ENCODE measurements at regions not wholly inside any gene's neighbourhood (a gene's known extent, or its start where the extent isn't known, plus 50 kb on each side); places are given as distances from the start of the nearest gene placed in this dataset.
A peak's percentile ranks its signal among the peaks of the same experiment; 100 is the strongest.

DNA sequence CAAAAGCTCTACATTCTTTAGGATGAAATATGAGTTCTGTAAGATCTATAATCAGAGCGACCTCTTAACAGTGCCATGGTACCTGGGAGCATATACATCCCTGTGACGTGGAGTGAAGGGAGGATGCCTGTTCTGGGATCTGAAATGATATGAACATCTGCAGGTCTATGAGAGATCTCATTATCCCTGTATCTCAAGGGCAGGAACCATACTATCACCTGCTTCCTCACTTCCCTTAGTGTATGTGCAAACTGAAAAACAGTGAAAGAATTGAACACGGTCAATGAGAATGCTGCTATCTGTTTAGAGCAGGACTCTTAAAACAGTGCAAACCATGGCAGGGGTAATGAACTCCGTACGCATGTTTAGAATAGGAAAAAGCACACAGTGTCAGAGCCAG is 364.0 kb downstream of the LPIN1 start:
- no peak for DNase-seq (ENCODE audit: low spot score)

DNA sequence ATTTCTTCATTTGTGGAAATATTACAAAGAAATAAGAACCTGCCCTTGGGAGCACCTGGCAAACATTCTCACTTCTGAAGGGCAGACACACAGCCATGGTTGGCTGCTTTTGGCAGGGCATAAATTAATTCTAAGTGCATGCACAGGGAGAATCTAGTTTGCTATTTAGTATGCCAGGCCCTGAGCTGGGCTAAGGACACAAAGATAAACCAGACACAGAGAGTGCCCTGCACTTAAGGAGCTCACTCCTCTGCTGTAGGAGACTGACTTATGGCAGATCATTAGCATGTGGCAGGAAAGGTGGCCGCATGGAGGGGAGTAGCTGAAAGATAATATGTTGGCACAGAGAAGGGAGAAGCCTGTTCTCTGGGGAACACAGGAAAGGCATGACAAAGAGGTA is 367.0 kb downstream of the LPIN1 start:
- no peak for DNase-seq (ENCODE audit: low spot score)

- DNase-seq (ENCODE audit: low spot score) = no peak
These were observed 368.4 kb downstream of the LPIN1 start for GRCh38 chr2:12114816-12115215.

DNA sequence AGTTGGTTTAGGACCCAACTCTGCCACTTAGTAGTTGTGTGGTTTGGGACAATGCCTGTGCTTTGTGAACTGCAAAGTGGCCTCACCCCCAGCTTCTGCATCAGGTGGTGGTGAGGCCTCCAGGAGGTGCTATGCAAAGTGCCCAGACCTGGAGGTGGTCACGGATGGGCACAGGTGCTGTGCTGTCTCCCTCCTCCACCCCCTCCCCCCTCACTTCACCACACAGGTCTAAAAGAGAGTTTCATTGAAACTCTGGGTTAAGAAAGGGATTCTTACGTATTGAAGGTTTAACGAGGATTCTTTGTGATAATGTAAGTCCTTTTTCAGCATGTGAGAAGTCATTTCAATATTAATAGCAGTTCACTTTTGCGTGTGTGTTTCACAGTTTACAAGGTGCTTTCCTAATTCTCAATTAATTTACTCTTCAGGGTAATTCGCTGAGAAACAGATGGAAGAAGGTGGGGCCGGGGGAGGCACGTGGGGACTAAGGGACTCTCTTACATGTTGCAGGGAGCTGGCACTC is 369.9 kb downstream of the LPIN1 start:
- no peak for DNase-seq (ENCODE audit: low spot score)

- no peak for DNase-seq (ENCODE audit: low spot score)
These were observed 373.4 kb downstream of the LPIN1 start for GRCh38 chr2:12119841-12120240.

GRCh38 chr2:12120281-12121150 is 374.1 kb downstream of the LPIN1 start:
- no peak for DNase-seq (ENCODE audit: low spot score)

- no peak for DNase-seq (ENCODE audit: low spot score)
These were observed 378.4 kb downstream of the LPIN1 start for GRCh38 chr2:12124790-12125189.

DNA sequence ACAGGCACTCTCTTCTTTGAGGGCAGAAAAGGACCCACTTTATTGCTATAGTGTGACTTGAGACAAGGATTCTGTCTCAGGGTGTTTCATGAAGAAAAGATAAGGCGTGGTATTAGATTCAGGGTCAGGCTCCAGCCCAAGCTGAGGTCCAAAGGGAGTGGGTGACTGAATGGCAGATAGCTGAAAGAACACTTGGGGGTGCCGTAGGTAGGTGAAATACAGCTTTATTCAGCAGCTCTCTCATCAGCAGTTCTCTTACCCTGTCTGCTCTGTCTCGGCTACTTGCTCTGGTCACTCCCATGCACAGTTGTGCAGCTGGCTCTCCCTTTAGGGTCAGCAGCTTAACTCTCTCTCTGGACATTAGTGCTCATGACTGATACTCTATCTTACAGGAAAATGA is 379.9 kb downstream of the LPIN1 start:
- no peak for DNase-seq (ENCODE audit: low spot score)

- DNase-seq (ENCODE audit: low spot score) = no peak
These were observed 381.2 kb downstream of the LPIN1 start for GRCh38 chr2:12127638-12128037.

DNA sequence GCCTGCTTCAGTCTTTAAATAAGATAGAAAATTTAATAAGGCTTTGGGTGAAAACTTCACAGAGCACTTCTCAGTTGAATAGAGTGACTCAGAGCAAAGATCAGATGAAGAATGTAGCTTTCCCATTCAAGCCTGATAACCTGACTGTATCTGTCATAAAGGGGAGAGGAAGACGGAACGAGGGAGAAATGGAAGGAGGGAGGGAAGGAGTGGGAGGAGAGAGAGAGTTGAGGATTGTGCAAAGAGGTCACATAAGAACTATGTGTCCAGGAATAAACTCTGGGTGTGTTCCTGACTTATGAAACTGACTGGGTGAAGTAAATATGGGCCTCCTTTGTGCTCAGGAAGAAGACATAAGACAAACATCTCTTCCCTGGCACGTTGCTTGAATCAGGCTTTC is 385.5 kb downstream of the LPIN1 start:
- no peak for DNase-seq (ENCODE audit: low spot score)

- no peak for DNase-seq (ENCODE audit: low spot score)
These were observed 395.3 kb downstream of the LPIN1 start for GRCh38 chr2:12141618-12142258.

- no peak for DNase-seq (ENCODE audit: low spot score)
These were observed 405.3 kb downstream of the LPIN1 start for GRCh38 chr2:12151716-12152115.

GRCh38 chr2:12152888-12153287 is 406.5 kb downstream of the LPIN1 start:
- no peak for DNase-seq (ENCODE audit: low spot score)

DNA sequence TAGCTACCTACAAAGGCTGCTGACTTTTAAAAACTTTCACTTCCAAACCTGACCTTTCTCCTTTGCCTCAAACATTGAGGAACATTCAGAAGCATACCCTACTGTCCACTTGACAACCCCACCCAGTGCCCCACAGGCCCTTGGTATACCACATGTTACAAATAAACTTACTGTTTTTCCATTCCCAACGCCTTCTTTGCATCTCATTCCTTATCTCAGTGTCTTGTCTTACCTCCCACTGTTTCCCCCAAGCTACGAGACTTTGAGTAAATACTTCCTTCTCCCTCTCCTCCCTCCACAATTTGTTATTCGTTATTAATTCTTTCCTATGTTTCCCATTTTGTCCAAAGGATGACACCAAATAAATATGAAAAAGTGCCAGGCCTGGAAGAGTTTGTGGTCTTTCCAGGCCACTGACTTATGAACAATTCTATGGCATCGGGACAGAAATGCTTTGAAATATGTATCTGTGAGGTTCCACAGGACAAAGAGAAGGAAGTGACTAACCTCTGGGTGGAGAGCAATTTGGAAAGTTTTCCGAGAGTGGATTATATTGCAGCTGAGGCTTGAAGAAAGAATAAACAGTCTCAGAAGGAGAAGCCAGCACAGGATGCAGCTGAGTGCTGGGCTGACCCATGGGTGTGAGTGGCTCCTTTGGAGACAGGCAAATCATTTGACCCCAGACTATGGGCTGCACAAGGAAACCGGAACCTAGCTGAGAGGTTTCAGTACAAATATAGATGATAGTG is 409.0 kb downstream of the LPIN1 start:
- DNase-seq (ENCODE audit: low spot score) = no peak

- no peak for DNase-seq (ENCODE audit: low spot score)
These were observed 409.9 kb downstream of the LPIN1 start for GRCh38 chr2:12156349-12156748.

DNA sequence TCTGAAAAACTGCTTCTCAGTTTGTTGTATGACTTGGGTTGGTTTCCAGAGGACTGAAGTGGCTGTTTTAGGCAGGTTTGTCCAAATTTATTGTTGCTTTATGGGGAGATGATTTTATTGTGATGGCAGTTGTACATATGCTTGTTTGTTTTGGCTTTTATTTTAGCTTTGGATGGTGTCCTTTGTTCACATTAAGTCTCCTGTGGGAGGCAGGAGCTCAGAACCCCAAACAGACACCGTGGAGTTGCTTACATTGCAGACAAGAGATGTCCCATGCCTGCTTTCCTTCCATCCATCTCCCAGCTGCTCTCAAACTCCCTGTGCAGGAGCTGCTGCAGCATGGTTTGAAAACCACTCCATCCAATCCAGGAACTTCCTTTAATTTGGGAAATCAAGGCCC is 414.7 kb downstream of the LPIN1 start:
- no peak for DNase-seq (ENCODE audit: low spot score)

GRCh38 chr2:12162269-12163247 is 416.1 kb downstream of the LPIN1 start:
- no peak for DNase-seq (ENCODE audit: low spot score)

DNA sequence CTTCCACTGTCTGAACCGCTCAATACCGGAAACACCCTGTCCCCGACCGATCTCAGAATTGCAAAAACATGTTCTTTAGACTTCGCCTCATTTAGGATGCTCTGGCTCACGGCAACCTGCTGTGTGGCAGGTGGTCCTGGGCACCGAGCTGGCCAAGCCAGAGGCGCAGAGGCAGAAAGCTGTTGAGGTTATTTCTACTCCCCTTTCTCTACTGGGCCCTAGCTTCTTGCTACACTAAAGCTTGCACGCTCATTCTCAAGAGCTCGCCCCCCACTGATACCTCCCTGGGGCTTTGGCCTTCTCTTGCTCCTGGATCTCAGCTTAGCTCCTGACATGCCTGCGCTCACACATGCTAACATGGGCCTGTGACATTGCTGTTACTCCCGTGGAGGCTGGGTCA is 417.4 kb downstream of the LPIN1 start:
- no peak for DNase-seq (ENCODE audit: low spot score)

DNA sequence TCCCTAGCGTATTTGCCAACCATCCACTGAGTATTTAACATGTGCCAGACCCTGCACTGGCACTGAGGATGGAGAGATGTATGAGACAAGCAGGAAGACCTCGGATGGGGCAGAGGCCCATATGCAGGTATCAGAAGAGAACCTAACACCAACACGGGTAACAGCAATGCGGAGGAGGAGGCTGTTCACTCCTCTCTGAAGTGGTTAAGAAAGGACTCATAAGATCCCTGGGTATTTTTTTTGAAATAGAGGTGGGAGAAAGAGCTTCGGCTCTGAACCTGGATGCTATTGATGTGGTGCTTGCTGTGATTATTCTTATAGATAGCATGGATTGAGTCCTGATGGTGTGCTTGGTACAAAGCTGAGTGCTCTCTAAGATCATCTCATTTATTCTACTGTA is 418.3 kb downstream of the LPIN1 start:
- DNase-seq (ENCODE audit: low spot score) = no peak

GRCh38 chr2:12167525-12168317 is 421.3 kb downstream of the LPIN1 start:
- DNase-seq (ENCODE audit: low spot score) = peak; percentile 63
